ENCODE measurements at regions not wholly inside any gene's neighbourhood (a gene's known extent, or its start where the extent isn't known, plus 50 kb on each side); places are given as distances from the start of the nearest gene placed in this dataset.

- TF ChIP-seq SP2 (tag by site-specific recombination; IDR thresholded peaks at IDR 0.05) (no peak), CTCF (tag by site-specific recombination; IDR thresholded peaks at IDR 0.05) (no peak), ZNF394 (tag by site-specific recombination; IDR thresholded peaks at IDR 0.05; ENCODE audit: borderline replicate concordance) (no peak), PATZ1 (tag by site-specific recombination; IDR thresholded peaks at IDR 0.05) (no peak), PBX3 (CRISPR knock-in tag; IDR thresholded peaks at IDR 0.05) (no peak)
Observed at GRCh38 chr13:104071806-104072205, 1005.6 kb upstream of the SLC10A2 start.
